ENCODE measurements at regions not wholly inside any gene's neighbourhood (a gene's known extent, or its start where the extent isn't known, plus 50 kb on each side); places are given as distances from the start of the nearest gene placed in this dataset.

DNA sequence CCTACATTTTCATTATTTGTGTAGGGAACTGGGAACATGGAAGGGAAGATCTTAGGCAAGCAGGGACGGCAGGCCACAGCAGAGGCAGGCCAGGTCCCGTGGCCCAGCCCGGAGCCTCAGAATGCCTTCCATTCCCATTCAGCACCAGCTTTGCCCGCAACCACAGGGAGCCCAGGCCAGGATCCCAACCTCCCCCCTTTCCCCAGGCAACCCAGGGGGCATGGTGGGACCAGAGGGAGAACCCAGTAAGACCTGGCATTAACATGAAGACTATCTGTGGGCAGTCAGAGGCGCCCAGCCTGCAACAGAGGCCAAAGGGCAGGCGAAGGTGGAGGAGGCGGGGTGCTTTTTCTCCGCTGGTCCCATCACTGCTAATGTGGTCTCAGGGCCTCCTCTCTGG is 135.6 kb downstream of the TPRA1 start:
- no peak for DNase-seq (ENCODE audit: low read depth)
- no peak overlapping the region for H3K4me3 ChIP-seq (ENCODE audit: low read depth, low read length)
- TF ChIP-seq, protein P1, sequence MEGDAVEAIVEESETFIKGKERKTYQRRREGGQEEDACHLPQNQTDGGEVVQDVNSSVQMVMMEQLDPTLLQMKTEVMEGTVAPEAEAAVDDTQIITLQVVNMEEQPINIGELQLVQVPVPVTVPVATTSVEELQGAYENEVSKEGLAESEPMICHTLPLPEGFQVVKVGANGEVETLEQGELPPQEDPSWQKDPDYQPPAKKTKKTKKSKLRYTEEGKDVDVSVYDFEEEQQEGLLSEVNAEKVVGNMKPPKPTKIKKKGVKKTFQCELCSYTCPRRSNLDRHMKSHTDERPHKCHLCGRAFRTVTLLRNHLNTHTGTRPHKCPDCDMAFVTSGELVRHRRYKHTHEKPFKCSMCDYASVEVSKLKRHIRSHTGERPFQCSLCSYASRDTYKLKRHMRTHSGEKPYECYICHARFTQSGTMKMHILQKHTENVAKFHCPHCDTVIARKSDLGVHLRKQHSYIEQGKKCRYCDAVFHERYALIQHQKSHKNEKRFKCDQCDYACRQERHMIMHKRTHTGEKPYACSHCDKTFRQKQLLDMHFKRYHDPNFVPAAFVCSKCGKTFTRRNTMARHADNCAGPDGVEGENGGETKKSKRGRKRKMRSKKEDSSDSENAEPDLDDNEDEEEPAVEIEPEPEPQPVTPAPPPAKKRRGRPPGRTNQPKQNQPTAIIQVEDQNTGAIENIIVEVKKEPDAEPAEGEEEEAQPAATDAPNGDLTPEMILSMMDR (conservative IDR thresholded peaks at IDR 0.05; ENCODE audit: low read depth, low read length): no peak

DNA sequence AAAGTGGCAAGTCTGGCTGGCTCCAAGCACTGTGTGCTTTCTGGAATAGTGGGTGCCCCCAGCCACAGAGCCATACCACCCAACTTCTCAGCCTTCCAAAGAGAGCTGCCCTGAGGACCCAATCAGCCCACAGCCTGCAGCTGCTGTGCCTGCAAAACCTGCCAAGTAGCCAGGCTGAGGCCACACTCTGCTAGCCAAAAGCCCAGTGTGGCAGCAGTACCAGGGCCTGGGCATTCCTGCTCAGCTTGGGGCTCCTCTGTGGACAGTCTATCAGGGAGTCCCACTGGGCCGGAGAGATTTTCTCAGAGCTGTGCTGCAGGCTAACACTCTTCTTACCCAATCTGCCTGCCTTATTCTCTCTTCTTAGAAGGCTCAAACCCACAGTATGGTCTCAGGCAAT is 136.5 kb downstream of the TPRA1 start:
- H3K4me3 ChIP-seq (ENCODE audit: low read depth, low read length): no peak overlapping the region
- DNase-seq (ENCODE audit: low read depth): no peak
- TF ChIP-seq, protein P1 (conservative IDR thresholded peaks at IDR 0.05; ENCODE audit: low read depth, low read length): no peak

DNA sequence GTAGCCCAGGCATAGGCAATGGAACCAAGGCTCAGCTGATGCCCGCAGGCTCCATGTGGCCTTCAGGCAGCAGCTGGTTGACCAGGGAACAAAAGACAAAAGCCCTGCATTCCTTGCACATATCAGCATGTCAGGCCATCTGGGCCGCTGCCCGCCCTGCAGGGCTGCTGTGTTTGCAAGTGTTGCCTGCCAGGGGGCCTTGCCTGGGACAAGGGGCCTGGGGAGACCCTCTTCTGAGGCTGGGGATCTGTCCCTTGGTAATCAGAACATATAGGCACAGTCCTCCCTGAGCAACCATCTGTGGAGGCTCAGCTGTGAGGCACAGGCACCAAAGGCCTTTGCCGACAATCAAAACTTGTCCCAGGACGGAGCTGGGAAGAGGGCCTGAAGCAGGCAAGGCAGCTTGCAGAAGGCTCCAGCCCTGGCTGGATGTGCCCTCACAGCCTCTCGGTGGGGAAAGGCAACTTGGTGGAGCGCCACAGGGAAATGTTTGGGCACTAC is 138.2 kb downstream of the TPRA1 start:
- TF ChIP-seq, protein P1 (conservative IDR thresholded peaks at IDR 0.05; ENCODE audit: low read depth, low read length): no peak
- H3K4me3 ChIP-seq (ENCODE audit: low read depth, low read length): no peak overlapping the region
- DNase-seq (ENCODE audit: low read depth): no peak

DNA sequence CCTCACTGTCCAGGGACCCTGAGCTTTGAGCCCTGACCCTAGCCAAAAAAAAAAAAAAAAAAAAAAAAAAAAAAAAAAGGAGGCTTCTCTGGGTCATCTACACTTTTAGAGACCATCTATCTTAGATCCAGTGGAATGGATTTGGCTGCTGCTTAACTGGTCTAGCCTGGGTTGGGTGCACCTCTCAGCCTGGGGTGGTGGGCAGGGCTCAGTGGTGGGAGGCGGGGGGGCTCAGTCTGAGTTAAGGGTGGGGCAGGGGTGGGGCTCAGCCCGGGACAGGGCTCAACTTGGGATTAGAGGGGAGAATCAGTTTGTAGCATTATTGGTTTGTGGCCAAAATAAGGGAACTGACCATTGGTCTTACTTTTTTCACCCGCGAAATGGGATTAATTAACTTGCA is 139.2 kb downstream of the TPRA1 start:
- H3K4me3 ChIP-seq (ENCODE audit: low read depth, low read length): no peak overlapping the region
- TF ChIP-seq, protein P1 (conservative IDR thresholded peaks at IDR 0.05; ENCODE audit: low read depth, low read length): no peak
- no peak for DNase-seq (ENCODE audit: low read depth)

DNA sequence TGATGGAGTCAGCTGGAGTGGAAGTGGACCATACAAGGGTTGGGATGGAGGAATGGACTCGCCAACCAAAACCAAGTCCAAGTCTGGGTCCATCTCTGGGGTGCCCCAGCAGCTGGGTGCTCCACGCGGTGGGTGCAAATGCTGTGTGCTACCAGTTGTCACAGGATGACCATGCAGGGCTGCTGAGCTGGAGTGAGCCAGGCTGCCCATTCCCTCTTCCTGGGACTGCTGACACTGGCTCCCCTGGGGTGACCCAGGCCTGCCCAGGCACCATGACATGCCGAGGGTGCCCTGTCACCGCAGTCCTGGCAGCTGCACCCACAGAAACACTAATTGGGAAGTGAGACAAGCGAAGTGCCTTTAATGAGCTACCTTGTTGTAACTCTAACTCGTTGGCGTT is 140.2 kb downstream of the TPRA1 start:
- no peak for DNase-seq (ENCODE audit: low read depth)
- TF ChIP-seq, protein P1 (conservative IDR thresholded peaks at IDR 0.05; ENCODE audit: low read depth, low read length): no peak
- no peak overlapping the region for H3K4me3 ChIP-seq (ENCODE audit: low read depth, low read length)

DNA sequence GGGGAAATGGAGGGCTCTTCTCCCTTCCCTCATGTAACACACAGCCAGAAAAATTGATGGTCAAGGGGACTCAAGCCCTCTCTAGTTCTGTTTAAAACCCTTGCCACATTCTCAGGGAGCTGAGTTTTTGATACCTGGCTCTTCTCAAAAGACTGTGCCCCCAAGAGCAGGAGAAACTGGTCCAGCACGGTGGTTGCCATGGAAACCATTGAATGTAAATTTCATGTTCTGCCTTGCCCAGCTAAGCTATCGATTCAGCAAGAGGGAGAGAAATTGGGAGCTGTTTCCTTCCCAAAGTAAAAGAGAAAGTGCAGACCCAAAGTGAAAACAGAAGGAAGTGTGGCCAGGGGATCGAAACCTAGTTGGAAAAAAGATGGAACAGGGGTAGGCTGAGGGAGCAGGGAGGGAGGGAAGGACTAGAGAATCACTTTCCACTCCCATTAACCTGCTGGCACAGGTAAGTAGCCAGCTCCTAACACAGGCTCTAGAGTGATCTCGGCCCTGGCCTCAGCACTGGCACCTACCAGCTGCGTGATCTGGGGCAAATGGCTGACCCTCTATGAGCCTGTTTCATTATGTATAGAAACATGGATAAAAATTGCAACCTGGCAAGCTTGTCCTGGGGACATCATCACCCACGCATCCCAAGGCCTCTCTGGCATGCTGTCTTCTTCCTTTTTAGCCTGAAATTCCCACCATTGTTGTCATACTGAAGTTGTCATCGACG is 140.9 kb downstream of the TPRA1 start:
- H3K4me3 ChIP-seq (ENCODE audit: low read depth, low read length): no peak overlapping the region
- TF ChIP-seq, protein P1 (conservative IDR thresholded peaks at IDR 0.05; ENCODE audit: low read depth, low read length): no peak
- DNase-seq (ENCODE audit: low read depth): no peak

DNA sequence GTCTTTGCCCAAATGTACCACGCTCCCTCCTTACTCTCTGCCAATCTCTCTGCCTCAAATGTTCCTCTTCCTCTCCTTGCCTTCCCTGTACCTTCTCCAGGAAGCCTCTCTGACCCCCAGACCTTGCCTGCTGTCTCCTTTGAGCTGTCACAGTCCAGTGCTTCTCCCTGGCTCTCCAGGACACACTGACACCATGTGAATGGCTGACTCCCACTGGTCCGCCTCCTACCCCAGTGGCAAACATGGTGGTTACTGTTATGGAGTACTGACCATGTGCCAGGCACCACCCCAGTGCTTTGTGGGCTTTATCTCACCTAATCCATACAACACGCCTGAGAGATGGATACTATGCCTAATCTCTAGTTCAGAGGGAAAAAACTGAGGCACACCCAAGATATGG is 141.9 kb downstream of the TPRA1 start:
- no peak for DNase-seq (ENCODE audit: low read depth)
- H3K4me3 ChIP-seq (ENCODE audit: low read depth, low read length): no peak overlapping the region
- TF ChIP-seq, protein P1 (conservative IDR thresholded peaks at IDR 0.05; ENCODE audit: low read depth, low read length): no peak

All from choroid plexus epithelial cell (primary cell).